Mucosa of rectum (tissue), 2 donors: ENCODE measurements at regions not wholly inside any gene's neighbourhood (a gene's known extent, or its start where the extent isn't known, plus 50 kb on each side); places are given as distances from the start of the nearest gene placed in this dataset.

Experiments used
- H3K27ac ChIP-seq, 2 donors: one replicate each; pipeline ENCODE4 v1.7.0; 2013; ENCODE audit warnings: inconsistent platforms in 2 of 2, low read depth in 2 of 2, low read length in 2 of 2
- H3K27me3 ChIP-seq, 2 donors: one replicate each; pipeline ENCODE4 v1.7.0; 2013; ENCODE audit warnings: low read length in 2 of 2; ENCODE audit not compliant: control insufficient read depth in 2 of 2, insufficient read depth in 2 of 2
- H3K36me3 ChIP-seq, 2 donors: one replicate each; pipeline ENCODE4 v1.7.0; 2013; ENCODE audit warnings: low read length in 2 of 2; ENCODE audit not compliant: control insufficient read depth in 2 of 2, insufficient read depth in 2 of 2
- H3K4me1 ChIP-seq, 2 donors: one replicate each; pipeline ENCODE4 v1.7.0; 2013; ENCODE audit warnings: low read length in 2 of 2, mild to moderate bottlenecking in 1 of 2; ENCODE audit not compliant: control insufficient read depth in 2 of 2, insufficient read depth in 2 of 2
- H3K4me3 ChIP-seq, 2 donors: one replicate each; pipeline ENCODE4 v1.7.0; 2013; ENCODE audit warnings: low read length in 2 of 2
- H3K9ac ChIP-seq, 2 donors: one replicate each; pipeline ENCODE4 v1.7.0; 2013; ENCODE audit warnings: low read length in 2 of 2, low read depth in 1 of 2, mild to moderate bottlenecking in 1 of 2
- H3K9me3 ChIP-seq, 2 donors: one replicate each; pipeline ENCODE4 v1.7.0; 2013; ENCODE audit warnings: low read length in 2 of 2; ENCODE audit not compliant: control insufficient read depth in 2 of 2
- donor health status: healthy.
- donor health status: Normal muscosa, but diverticular disease.

- H3K36me3 ChIP-seq = no peaks in the 10 kb centered on the region
- H3K9ac ChIP-seq = no peak overlapping the region
- no peaks in the 10 kb centered on the region for H3K27me3 ChIP-seq
- H3K4me1 ChIP-seq = no peaks in the 10 kb centered on the region
- H3K4me3 ChIP-seq = no peak overlapping the region
- no peaks in the 10 kb centered on the region for H3K9me3 ChIP-seq
- no peak overlapping the region for H3K27ac ChIP-seq
Measured at GRCh38 chr15:96035091-96035490, 295.4 kb upstream of the NR2F2 start.

- no peak overlapping the region for H3K9ac ChIP-seq
- H3K4me1 ChIP-seq = no peaks in the 10 kb centered on the region
- H3K27me3 ChIP-seq = no peaks in the 10 kb centered on the region
- H3K4me3 ChIP-seq = no peak overlapping the region
- no peaks in the 10 kb centered on the region for H3K36me3 ChIP-seq
- H3K27ac ChIP-seq = no peak overlapping the region
- H3K9me3 ChIP-seq = no peaks in the 10 kb centered on the region
Measured at GRCh38 chr15:96035635-96036034, 294.9 kb upstream of the NR2F2 start.

GRCh38 chr15:96037584-96037983 lies 292.9 kb upstream of the NR2F2 start:
- no peaks in the 10 kb centered on the region for H3K27me3 ChIP-seq
- H3K9ac ChIP-seq = no peak overlapping the region
- H3K27ac ChIP-seq = no peak overlapping the region
- no peaks in the 10 kb centered on the region for H3K9me3 ChIP-seq
- H3K36me3 ChIP-seq = no peaks in the 10 kb centered on the region
- no peaks in the 10 kb centered on the region for H3K4me1 ChIP-seq
- H3K4me3 ChIP-seq = no peak overlapping the region

- Histone ChIP-seq H3K4me1 (no peaks in the 10 kb centered on the region), H3K9ac (no peak overlapping the region), H3K27me3 (no peaks in the 10 kb centered on the region), H3K27ac (no peak overlapping the region), H3K9me3 (no peaks in the 10 kb centered on the region), H3K36me3 (no peaks in the 10 kb centered on the region), H3K4me3 (no peak overlapping the region)
Measured at GRCh38 chr15:96038131-96038530, 292.4 kb upstream of the NR2F2 start.

GRCh38 chr15:96038650-96039049 lies 291.9 kb upstream of the NR2F2 start:
- H3K4me1 ChIP-seq = no peaks in the 10 kb centered on the region
- no peak overlapping the region for H3K4me3 ChIP-seq
- H3K9ac ChIP-seq = no peak overlapping the region
- no peaks in the 10 kb centered on the region for H3K9me3 ChIP-seq
- no peaks in the 10 kb centered on the region for H3K36me3 ChIP-seq
- no peaks in the 10 kb centered on the region for H3K27me3 ChIP-seq
- no peak overlapping the region for H3K27ac ChIP-seq

GRCh38 chr15:96041982-96042733 lies 288.3 kb upstream of the NR2F2 start:
- Histone ChIP-seq H3K36me3 (no peaks in the 10 kb centered on the region), H3K9me3 (no peaks in the 10 kb centered on the region), H3K4me3 (no peak overlapping the region), H3K9ac (no peak overlapping the region), H3K27ac (no peak overlapping the region), H3K27me3 (no peaks in the 10 kb centered on the region), H3K4me1 (no peaks in the 10 kb centered on the region)

- H3K36me3 ChIP-seq = no peaks in the 10 kb centered on the region
- H3K4me1 ChIP-seq = no peaks in the 10 kb centered on the region
- H3K27me3 ChIP-seq = no peaks in the 10 kb centered on the region
- no peak overlapping the region for H3K9ac ChIP-seq
- H3K9me3 ChIP-seq = no peaks in the 10 kb centered on the region
- no peak overlapping the region for H3K4me3 ChIP-seq
- no peak overlapping the region for H3K27ac ChIP-seq
Measured at GRCh38 chr15:96042734-96043224, 287.7 kb upstream of the NR2F2 start.

GRCh38 chr15:96043591-96044171 lies 286.8 kb upstream of the NR2F2 start:
- Histone ChIP-seq H3K4me1 (no peaks in the 10 kb centered on the region), H3K9ac (no peak overlapping the region), H3K27ac (no peak overlapping the region), H3K9me3 (no peaks in the 10 kb centered on the region), H3K4me3 (no peak overlapping the region), H3K27me3 (no peaks in the 10 kb centered on the region), H3K36me3 (no peaks in the 10 kb centered on the region)

- no peaks in the 10 kb centered on the region for H3K9me3 ChIP-seq
- no peaks in the 10 kb centered on the region for H3K36me3 ChIP-seq
- no peak overlapping the region for H3K4me3 ChIP-seq
- peaks cover 0 to 3% of the 10 kb centered on the region in 2 donors for H3K27me3 ChIP-seq
- H3K9ac ChIP-seq = no peak overlapping the region
- H3K4me1 ChIP-seq = no peaks in the 10 kb centered on the region
- no peak overlapping the region for H3K27ac ChIP-seq
Measured at GRCh38 chr15:96046620-96047240, 283.8 kb upstream of the NR2F2 start.

GRCh38 chr15:96047255-96047931 lies 283.1 kb upstream of the NR2F2 start:
- Histone ChIP-seq H3K27ac (no peak overlapping the region), H3K9ac (no peak overlapping the region)

More at GRCh38 chr15:96047255-96047931, 283.1 kb upstream of the NR2F2 start:
- no peak overlapping the region for H3K4me3 ChIP-seq
- peaks cover 0 to 6% of the 10 kb centered on the region in 2 donors for H3K27me3 ChIP-seq
- H3K36me3 ChIP-seq = no peaks in the 10 kb centered on the region
- no peaks in the 10 kb centered on the region for H3K4me1 ChIP-seq
- no peaks in the 10 kb centered on the region for H3K9me3 ChIP-seq
